Activated CD4-positive, alpha-beta memory T cell treated with anti-CD3 and anti-CD28 coated beads, Interleukin-2, amount 10 ng/mL, durations not matched to agents 7 days and 5 days (primary cell): ENCODE measurements at regions not wholly inside any gene's neighbourhood (a gene's known extent, or its start where the extent isn't known, plus 50 kb on each side); places are given as distances from the start of the nearest gene placed in this dataset.
"Not testable (repeated sequence)": the region's sequence is repeated elsewhere in the genome, so short reads cannot be mapped to it uniquely, and the experiment has no call there.

Experiments used
- CTCF ChIA-PET: fragments of 350-600 bp; sonication (Branson Sonifier 250); formaldehyde crosslinking; loops from one replicate; lab custom pipeline; 2021; ENCODE audit warnings: antibody characterized with exemption, inconsistent platforms; lab: Charles Lee
- POLR2A ChIA-PET: fragments of 350-600 bp; sonication (Branson Sonifier 250); formaldehyde crosslinking; loops from one replicate; lab custom pipeline; 2021; ENCODE audit warnings: antibody characterized with exemption; lab: Charles Lee
- DNase-seq: peaks from one replicate; pipeline ENCODE4 v3.0.0-alpha.2; 2020
- H3K27ac Mint-ChIP-seq: one replicate; pipeline ENCODE4 v1.8.0; 2021; ENCODE audit warnings: mild to moderate bottlenecking, mixed read lengths
- H3K27me3 Mint-ChIP-seq: one replicate; pipeline ENCODE4 v1.8.0; 2021; ENCODE audit warnings: mixed read lengths
- H3K36me3 Mint-ChIP-seq: one replicate; pipeline ENCODE4 v1.8.0; 2021; ENCODE audit warnings: low read depth, mixed read lengths
- H3K4me1 Mint-ChIP-seq: one replicate; pipeline ENCODE4 v1.8.0; 2021; ENCODE audit warnings: mixed read lengths
- H3K4me3 Mint-ChIP-seq: one replicate; pipeline ENCODE4 v1.8.0; 2021; ENCODE audit warnings: mild to moderate bottlenecking, mixed read lengths
- H3K9me3 Mint-ChIP-seq: one replicate; pipeline ENCODE4 v1.8.0; 2021; ENCODE audit warnings: mixed read lengths

DNA sequence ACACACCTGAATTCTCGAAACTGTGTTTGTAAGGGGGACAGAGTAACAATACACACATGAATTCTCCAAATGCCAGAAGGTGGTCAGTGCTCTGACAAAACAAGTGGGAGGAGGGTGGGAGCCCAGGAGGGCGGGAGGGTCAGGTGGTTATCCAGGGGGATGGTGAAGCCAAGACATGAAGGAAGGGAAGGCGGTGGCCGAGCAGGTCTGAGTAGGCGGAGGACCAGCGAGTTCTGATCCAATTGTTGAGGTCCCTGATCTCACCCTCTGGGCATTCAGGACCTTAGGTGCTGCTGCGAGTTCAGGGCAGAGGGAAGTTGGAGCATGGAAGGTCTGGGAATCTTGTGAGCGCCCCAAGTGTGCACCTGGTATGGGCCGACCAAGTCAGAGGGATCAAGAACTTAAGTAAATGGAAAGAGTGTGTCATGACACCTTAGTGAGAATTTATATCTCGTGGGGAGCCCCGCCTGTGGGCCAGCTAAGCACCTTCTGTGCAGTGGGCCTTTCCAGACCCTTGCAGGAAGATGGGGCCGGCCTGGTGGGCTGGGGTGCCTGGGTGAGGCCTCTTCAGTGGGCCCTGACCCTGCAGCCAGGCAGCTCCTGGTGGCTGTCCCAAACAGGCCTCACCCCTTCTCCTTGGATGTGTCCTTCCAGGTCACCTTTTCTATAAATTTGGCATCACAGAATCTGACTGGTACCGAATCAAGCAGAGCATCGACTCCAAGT is 86.1 kb downstream of the NPIPB11 start:
- Mint-ChIP-seq H3K4me3 (no peak overlapping the region), H3K4me1 (peaks cover 8% of the 10 kb centered on the region), H3K9me3 (no peaks in the 10 kb centered on the region), H3K27ac (no peak overlapping the region), H3K27me3 (no peaks in the 10 kb centered on the region), H3K36me3 (no peaks in the 10 kb centered on the region)
- no peak for DNase-seq
- ChIA-PET CTCF (no interaction called here), POLR2A (no interaction called here)

DNA sequence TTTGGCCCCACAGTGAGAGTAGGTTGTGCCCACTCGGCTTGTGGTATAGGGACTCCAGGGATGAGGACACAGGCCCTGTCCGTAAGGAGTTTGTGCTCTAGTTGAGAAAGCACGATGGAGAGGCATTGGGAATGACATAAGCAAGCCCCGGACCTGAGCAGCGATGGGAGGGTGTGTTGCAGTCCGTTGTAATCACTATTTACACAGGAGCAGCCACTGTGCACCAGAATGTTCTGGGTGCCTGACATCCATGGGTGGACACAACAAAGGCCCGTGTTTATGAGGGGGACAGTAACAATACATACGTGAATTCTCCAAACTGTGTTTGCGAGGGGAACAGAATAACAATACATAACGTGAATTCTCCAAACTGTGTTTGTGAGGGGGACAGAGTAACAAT is 86.8 kb downstream of the NPIPB11 start:
- Mint-ChIP-seq H3K4me3 (no peak overlapping the region), H3K36me3 (no peaks in the 10 kb centered on the region), H3K4me1 (peaks cover 8% of the 10 kb centered on the region), H3K9me3 (no peaks in the 10 kb centered on the region), H3K27me3 (no peaks in the 10 kb centered on the region), H3K27ac (no peak overlapping the region)
- POLR2A ChIA-PET: no interaction called here
- CTCF ChIA-PET: no interaction called here
- no peak for DNase-seq

DNA sequence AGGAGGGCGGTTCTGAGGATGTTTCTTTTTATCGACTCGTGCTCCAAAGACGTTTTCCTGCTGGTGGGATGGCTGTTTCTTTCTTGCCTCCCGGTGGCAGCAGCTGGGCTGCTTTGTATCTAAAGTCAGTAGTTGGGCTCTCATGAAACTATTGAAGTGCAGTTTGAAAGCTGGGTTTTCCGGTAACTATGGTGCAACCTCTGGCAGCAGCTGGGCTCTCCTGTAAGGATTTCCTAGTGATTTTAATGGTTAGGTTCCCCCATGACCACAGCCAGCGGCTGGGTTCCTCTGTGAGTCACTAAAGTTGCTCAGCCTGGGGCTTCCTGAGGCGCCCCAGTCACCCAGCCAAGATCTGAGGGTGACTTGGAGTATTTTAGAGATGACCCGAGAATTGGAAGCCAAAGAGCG is 87.9 kb downstream of the NPIPB11 start:
- H3K27ac Mint-ChIP-seq, H3K9me3 Mint-ChIP-seq, H3K36me3 Mint-ChIP-seq, H3K4me3 Mint-ChIP-seq, CTCF ChIA-PET, H3K27me3 Mint-ChIP-seq, H3K4me1 Mint-ChIP-seq, POLR2A ChIA-PET: not testable (repeated sequence)
- DNase-seq: peak; percentile 25

DNA sequence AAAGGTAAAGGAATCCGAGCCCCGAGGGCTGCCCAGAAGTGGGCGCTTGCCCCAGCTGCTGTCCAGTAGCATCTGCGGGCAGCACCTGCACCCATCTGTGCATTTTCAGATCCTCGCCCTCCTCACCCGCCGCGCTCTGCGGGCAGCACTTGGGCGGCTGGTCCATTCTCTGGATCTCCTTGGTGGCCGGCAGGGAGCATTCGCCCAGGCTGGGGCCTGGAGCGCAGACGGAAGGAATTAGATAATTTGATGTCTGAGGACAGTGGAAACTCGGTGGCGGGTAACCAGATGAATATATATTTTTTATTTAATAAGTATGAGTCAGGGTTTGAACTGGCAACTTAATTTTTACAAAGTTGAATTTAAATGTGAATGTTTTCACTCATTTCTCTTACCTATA is 88.5 kb downstream of the NPIPB11 start:
- Mint-ChIP-seq H3K27me3 (no peaks in the 10 kb centered on the region), H3K9me3 (no peaks in the 10 kb centered on the region), H3K36me3 (no peaks in the 10 kb centered on the region), H3K27ac (no peak overlapping the region), H3K4me1 (peaks cover 8% of the 10 kb centered on the region), H3K4me3 (no peak overlapping the region)
- no peak for DNase-seq
- ChIA-PET CTCF (no interaction called here), POLR2A (no interaction called here)

DNA sequence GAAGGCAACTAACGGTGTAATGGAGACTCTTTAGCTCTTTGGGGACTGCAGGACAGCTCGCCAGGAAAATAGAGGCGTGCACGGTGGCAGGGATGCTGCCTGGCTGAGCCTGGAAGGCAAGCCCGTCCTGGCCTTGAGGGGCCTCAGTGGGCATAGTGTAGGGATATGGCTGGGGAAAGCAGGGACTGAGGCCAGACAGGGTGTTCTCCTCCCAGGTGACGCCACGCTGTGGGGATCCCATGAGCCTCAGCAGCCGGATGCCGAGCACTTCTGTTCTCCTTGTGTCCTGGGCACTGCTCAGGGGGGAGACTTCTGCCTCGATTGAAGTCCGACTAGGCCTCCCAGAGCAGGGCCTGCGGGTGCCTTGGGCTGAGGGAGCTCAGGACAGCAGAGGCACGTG is 89.2 kb downstream of the NPIPB11 start:
- H3K9me3 Mint-ChIP-seq: no peaks in the 10 kb centered on the region
- POLR2A ChIA-PET: no interaction called here
- no peaks in the 10 kb centered on the region for H3K36me3 Mint-ChIP-seq
- no peak overlapping the region for H3K27ac Mint-ChIP-seq
- CTCF ChIA-PET: no interaction called here
- H3K4me1 Mint-ChIP-seq: peaks cover 8% of the 10 kb centered on the region
- H3K27me3 Mint-ChIP-seq: no peaks in the 10 kb centered on the region
- no peak overlapping the region for H3K4me3 Mint-ChIP-seq
- DNase-seq: no peak

DNA sequence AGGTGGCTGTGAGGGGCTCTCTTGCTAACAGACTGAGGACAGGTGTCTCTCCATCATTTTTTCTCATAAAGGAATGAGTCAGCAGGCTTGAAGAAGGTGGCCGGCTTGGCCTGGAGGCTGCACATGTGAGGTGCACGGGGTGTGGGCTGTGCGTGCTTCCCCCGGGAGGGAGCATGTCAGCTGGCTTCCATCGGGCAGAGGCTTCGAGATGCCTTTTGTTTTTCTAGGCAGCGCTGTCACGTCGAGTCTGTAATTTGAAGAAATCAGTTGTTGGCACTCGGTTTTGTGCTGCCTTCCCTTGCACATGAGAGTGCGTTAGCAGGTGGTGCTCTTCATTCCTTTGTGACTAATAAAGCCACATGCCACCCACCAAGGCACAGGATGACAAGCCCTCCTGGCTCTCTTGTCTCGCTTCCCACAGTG is 89.7 kb downstream of the NPIPB11 start:
- ChIA-PET CTCF (no interaction called here), POLR2A (no interaction called here)
- no peak for DNase-seq
- no peak overlapping the region for H3K27ac Mint-ChIP-seq
- no peaks in the 10 kb centered on the region for H3K27me3 Mint-ChIP-seq
- no peaks in the 10 kb centered on the region for H3K36me3 Mint-ChIP-seq
- H3K9me3 Mint-ChIP-seq: no peaks in the 10 kb centered on the region
- no peak overlapping the region for H3K4me3 Mint-ChIP-seq
- H3K4me1 Mint-ChIP-seq: peaks cover 8% of the 10 kb centered on the region

DNA sequence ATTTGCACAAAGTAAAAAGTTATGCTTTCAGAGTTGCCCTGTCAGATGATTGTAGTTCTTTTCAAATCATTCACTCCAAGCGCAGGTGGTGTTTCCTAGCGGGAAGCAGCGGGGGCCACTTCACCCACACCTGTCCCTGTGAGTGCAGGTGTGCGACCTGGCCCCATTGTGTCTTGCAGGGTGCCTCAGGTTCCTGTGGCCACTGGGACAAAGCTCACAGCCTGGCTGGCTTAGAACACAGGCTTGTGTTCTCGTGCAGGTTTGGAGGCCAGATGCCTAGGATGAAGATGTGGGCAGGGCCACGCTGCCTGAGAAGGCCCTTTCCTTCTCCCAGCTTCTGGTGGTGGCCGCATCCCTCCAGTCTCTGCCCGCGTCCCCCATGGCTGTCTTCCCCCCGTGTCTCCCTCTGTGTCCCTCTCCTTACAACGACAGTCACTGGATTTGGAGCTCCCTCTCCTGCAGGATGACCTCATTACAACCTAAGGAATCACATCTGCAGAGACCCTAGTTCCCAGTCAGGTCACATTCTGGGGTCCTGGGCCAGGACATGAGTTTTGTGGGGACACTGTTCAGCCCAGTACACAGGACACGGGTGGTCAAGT is 90.5 kb downstream of the NPIPB11 start:
- no peaks in the 10 kb centered on the region for H3K27me3 Mint-ChIP-seq
- H3K9me3 Mint-ChIP-seq: no peaks in the 10 kb centered on the region
- no peak overlapping the region for H3K27ac Mint-ChIP-seq
- no peak for DNase-seq
- no peaks in the 10 kb centered on the region for H3K36me3 Mint-ChIP-seq
- peaks cover 8% of the 10 kb centered on the region for H3K4me1 Mint-ChIP-seq
- ChIA-PET POLR2A (no interaction called here), CTCF (no interaction called here)
- H3K4me3 Mint-ChIP-seq: no peak overlapping the region

DNA sequence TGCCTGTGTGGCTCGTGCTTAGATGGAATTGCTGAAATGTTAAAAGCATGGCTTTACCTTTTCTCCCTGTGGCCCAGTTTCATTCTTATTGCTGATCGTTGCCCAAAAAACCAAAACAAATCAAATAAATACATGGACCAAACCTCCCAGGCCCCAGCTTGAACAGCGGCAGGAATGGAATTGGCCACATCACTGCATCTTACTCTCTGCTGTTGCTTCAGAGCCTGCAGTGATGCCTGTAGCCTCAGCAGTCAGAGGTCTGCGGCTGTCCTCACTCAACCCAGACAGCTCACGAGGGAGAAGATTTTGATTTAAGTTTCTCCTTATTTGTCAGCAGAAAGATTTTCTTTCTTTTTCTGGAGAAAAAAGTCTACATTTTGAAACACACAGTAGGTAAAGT is 91.5 kb downstream of the NPIPB11 start:
- H3K27ac Mint-ChIP-seq: no peak overlapping the region
- no peaks in the 10 kb centered on the region for H3K36me3 Mint-ChIP-seq
- ChIA-PET POLR2A (no interaction called here), CTCF (no interaction called here)
- H3K27me3 Mint-ChIP-seq: no peaks in the 10 kb centered on the region
- peaks cover 8% of the 10 kb centered on the region for H3K4me1 Mint-ChIP-seq
- H3K9me3 Mint-ChIP-seq: no peaks in the 10 kb centered on the region
- DNase-seq: no peak
- no peak overlapping the region for H3K4me3 Mint-ChIP-seq

DNA sequence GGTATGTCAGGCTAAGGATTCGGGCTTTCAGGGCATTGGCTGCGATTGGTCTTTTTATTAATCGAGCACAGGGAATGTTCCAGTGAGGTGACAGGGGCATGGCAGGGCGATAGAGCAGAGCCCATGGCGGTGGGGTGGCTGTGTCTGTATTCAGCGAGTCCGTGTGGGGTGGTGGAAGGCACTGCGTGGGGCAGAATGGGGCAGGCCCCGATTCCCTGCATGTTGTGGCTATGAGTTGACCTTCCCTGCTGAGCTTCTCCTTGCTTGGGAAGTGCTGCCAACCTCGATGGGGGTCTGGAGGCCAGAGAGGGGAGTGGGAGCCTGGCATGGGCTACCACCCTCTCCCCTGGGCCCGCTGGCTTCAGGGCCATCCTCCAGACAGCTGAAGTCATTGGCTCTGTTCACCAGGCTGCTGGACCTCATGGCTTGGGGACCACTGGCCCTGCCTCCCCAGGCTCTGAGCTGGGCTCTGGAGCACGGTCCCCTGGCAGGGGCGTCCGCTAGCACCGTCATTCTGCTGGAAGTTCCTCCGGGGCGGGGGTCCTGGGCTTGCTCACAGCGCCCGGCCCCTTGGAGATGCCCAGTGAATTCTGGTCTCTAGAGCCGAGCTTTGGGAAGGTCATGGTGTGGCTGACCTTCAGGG is 92.1 kb downstream of the NPIPB11 start:
- POLR2A ChIA-PET: no interaction called here
- CTCF ChIA-PET: no interaction called here
- H3K27ac Mint-ChIP-seq: no peak overlapping the region

DNA sequence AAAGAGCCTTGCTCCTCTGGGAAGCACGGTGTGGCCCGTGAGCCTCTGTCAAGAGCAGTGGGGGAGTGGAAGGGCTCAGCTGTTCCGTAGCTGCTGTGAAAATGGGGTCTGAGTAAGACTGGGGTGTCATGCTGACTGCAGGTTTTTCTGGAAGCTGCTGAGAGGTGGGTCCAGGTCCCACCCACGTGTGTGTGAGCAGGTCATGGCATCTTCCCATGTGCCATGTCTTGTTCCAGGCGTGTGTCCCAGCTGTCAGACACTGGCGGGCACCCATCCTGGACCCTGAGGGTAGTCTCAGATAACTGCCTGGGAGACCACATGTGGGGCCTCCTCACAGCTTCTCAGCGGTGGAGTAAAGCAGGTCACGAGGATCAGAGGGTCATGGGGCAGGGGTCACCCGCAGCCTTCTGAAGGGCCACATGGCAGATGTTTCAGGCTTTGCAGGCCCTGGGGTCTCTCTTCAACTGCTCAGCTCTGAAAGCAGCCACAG is 92.9 kb downstream of the NPIPB11 start:
- CTCF ChIA-PET: no interaction called here
- Mint-ChIP-seq H3K36me3 (no peaks in the 10 kb centered on the region), H3K9me3 (no peaks in the 10 kb centered on the region), H3K4me1 (peaks cover 6% of the 10 kb centered on the region), H3K27me3 (no peaks in the 10 kb centered on the region), H3K4me3 (no peak overlapping the region), H3K27ac (no peak overlapping the region)
- POLR2A ChIA-PET: no interaction called here
- DNase-seq: no peak

More for the DNA sequence above, 92.1 kb downstream of the NPIPB11 start:
- Mint-ChIP-seq H3K27me3 (no peaks in the 10 kb centered on the region), H3K4me1 (peaks cover 8% of the 10 kb centered on the region), H3K4me3 (no peak overlapping the region), H3K36me3 (no peaks in the 10 kb centered on the region), H3K9me3 (no peaks in the 10 kb centered on the region)
- DNase-seq: no peak

DNA sequence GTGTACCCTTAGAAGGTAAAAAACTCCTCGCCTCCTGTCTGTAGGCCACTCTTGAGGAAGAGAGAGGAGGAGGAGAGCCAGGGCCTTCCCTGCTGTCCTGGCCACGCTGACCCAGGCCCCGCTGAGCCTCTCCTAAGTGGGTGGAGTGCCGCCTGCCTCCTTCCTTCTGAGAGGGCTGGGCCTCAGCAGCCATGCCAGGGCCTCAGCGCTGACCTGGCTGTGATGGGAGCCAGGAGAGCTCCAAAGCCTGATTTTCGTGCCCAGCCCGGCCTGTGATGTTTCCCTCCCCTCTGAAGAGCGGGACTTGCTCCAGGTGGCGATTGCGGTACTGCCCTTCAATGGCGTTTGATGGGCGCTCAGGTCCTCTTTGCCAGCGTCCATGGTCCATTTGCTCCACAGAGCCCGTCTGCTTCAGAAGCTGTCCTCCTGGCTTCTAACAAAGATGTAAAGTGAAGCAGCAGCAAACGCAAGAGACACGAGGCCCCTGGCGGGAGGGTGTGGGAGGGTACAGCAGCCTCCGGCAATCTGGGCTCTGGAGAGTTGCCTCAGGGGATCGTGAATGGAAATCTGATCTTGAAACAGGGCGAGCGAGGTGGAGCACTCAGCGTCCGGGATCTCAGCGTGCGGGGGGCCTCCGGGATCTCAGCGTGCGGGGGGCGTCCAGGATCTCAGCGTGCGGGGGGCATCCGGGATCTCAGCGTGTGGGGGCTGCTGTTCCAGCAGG is 93.5 kb downstream of the NPIPB11 start:
- H3K4me1 Mint-ChIP-seq: peaks cover 2% of the 10 kb centered on the region
- no peaks in the 10 kb centered on the region for H3K27me3 Mint-ChIP-seq
- H3K27ac Mint-ChIP-seq: no peak overlapping the region
- no peak overlapping the region for H3K4me3 Mint-ChIP-seq
- no peaks in the 10 kb centered on the region for H3K9me3 Mint-ChIP-seq
- no peak for DNase-seq
- ChIA-PET CTCF (no interaction called here), POLR2A (no interaction called here)
- H3K36me3 Mint-ChIP-seq: no peaks in the 10 kb centered on the region

DNA sequence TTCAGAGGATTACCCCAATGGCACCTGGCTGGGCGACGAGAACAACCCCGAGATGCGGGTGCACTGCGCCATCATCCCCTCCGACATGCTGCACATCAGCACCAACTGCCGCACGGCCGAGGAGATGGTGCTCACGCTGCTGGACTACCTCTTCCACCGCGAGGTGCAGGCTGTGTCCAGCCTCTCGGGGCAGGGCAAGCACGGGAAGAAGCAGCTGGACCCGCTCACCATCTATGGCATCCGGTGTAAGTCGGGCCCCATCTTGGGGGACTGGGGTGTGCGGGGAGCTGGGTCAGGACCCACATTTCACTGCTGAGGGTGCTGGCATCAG is 94.2 kb downstream of the NPIPB11 start:
- CTCF ChIA-PET, H3K4me1 Mint-ChIP-seq, H3K27me3 Mint-ChIP-seq, POLR2A ChIA-PET, DNase-seq, H3K27ac Mint-ChIP-seq, H3K4me3 Mint-ChIP-seq, H3K9me3 Mint-ChIP-seq, H3K36me3 Mint-ChIP-seq: not testable (repeated sequence)

DNA sequence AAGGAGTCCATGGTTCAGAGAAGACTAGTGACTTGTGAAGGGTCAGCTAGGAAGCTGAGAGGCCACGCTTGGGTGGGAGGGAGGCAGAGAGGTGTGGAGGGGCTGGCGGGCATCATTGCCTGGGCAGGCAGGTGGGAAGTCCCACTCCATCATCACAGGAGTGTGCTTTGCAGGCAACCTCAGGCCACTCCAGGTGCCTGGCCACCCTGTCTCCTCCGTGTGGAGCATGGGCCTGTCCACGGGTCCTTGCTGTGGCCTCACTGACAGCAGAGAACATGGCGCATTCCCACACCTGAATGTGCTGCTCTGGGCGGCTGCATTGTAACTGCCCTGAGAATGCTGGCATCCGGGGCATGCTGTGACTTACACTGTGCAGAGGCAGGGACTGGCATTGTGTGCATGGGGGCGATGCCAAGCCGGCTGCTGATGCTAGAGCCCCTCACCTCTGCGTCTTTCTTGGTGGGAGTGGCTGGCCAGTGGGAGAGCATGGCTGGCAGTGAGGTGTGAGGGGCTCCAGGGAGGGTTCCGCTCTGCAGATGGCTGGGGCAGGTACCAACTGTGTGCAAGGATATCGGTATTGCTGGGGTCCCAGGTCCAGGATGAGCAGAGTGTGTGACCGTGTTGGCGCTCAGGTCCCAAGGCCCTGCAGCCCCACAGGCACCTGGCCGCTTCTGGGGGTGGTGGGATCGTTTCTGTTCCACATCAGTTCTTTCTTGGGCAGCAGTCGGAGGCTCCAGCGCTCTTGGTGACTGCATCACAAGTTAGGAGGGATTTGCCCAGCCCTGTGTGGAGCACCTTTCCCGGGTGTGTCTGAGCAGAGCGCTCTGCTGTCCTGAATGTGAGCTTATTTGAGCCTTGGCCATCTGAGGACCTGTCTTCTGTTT is 94.8 kb downstream of the NPIPB11 start:
- no peaks in the 10 kb centered on the region for H3K4me1 Mint-ChIP-seq
- no peak overlapping the region for H3K4me3 Mint-ChIP-seq
- H3K36me3 Mint-ChIP-seq: no peaks in the 10 kb centered on the region
- no peak overlapping the region for H3K27ac Mint-ChIP-seq
- ChIA-PET POLR2A (no interaction called here), CTCF (no interaction called here)
- H3K9me3 Mint-ChIP-seq: no peaks in the 10 kb centered on the region
- no peak for DNase-seq
- H3K27me3 Mint-ChIP-seq: no peaks in the 10 kb centered on the region
